ENCODE measurements at regions not wholly inside any gene's neighbourhood (a gene's known extent, or its start where the extent isn't known, plus 50 kb on each side); places are given as distances from the start of the nearest gene placed in this dataset.

DNA sequence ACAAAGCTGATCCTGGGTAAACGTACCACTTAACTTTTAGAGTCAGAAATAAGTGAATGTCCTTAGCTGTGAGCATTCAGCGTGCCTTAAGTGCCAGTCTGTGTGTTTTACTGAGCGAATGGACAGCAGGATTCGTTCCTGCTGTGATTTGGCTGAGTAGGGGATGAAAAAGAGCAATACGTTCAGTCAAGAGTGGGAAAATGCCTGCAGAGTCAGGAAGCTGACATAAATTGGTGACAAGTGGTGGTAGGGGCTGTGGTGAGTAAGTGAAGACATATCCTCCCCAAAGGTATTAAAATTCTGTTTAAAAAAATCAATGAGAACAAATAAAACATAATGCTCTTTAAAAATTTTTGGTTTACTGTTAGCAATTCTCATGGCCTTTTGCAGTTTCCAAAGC is 56.6 kb upstream of the TNIP3 start:
- H3K4me3 ChIP-seq, result no peak overlapping the region
- WGBS, 2 donors, result 72 to 75% methylated on average over 5 of the region's 5 CpGs
- H3K27me3 ChIP-seq, result no peaks in the 10 kb centered on the region
- no peaks in the 10 kb centered on the region for H3K36me3 ChIP-seq
- no peaks in the 10 kb centered on the region for H3K4me1 ChIP-seq
- H3K9me3 ChIP-seq, result no peaks in the 10 kb centered on the region
- TF ChIP-seq POLR2A (IDR thresholded peaks at IDR 0.05), result no peak
- TF ChIP-seq, protein P1, sequence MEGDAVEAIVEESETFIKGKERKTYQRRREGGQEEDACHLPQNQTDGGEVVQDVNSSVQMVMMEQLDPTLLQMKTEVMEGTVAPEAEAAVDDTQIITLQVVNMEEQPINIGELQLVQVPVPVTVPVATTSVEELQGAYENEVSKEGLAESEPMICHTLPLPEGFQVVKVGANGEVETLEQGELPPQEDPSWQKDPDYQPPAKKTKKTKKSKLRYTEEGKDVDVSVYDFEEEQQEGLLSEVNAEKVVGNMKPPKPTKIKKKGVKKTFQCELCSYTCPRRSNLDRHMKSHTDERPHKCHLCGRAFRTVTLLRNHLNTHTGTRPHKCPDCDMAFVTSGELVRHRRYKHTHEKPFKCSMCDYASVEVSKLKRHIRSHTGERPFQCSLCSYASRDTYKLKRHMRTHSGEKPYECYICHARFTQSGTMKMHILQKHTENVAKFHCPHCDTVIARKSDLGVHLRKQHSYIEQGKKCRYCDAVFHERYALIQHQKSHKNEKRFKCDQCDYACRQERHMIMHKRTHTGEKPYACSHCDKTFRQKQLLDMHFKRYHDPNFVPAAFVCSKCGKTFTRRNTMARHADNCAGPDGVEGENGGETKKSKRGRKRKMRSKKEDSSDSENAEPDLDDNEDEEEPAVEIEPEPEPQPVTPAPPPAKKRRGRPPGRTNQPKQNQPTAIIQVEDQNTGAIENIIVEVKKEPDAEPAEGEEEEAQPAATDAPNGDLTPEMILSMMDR (IDR thresholded peaks at IDR 0.05), result no peak
- H3K27ac ChIP-seq, result no peak overlapping the region
- intact Hi-C loops (cut with DNase I), result no loop called here
- DNase-seq, result no peak

DNA sequence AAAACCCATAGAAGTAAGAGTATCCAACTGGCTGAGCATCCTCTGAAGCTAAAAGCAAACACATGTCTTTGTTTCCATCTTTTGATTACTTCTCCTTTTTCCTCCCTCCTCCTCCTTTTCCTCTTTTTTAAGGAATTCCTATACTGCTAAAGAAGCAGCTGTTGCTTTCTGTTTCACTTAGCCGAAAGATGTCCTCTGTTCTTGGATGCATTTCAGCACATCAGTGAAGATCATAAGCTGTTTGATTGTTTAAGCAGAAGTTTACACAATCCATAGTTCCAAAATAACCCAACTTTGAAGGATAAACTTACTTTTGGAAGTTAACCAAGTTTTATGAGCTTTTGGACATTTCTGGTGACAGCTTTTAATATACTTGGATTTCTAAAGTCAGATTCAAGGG is 55.1 kb upstream of the TNIP3 start:
- Histone ChIP-seq H3K9me3 (no peaks in the 10 kb centered on the region), H3K27ac (no peak overlapping the region), H3K4me1 (no peaks in the 10 kb centered on the region), H3K36me3 (no peaks in the 10 kb centered on the region), H3K4me3 (no peak overlapping the region), H3K27me3 (no peaks in the 10 kb centered on the region)
- DNase-seq, result no peak
- WGBS, 2 donors, result 15 to 17% methylated on average over 1 of the region's 1 CpG
- TF ChIP-seq, protein P1 (IDR thresholded peaks at IDR 0.05), result no peak
- no peak for TF ChIP-seq POLR2A (IDR thresholded peaks at IDR 0.05)
- intact Hi-C loops (cut with DNase I), result no loop called here

DNA sequence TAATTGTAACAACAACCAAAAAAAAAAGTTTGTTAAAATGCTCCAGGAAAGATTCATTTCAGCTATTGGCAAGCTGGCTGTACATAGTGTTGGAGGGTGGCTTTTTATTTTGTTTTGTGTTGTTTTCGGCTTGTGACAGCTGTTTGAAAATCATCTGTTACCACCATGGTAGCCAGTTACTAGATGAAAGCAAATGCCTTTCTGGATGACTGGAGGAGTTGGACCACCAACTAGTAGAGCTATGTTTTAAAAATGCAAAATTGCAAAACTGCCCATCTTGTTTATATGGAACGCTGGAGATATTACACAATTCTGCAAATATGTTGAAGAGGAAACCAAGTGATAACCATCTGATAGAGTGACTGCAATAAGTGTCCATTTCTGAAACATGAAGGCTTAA is 53.2 kb upstream of the TNIP3 start:
- H3K27me3 ChIP-seq, result no peaks in the 10 kb centered on the region
- WGBS, 2 donors, result 64 to 79% methylated on average over 2 of the region's 2 CpGs
- H3K4me3 ChIP-seq, result no peak overlapping the region
- H3K27ac ChIP-seq, result no peak overlapping the region
- intact Hi-C loops (cut with DNase I), result no loop called here
- H3K36me3 ChIP-seq, result no peaks in the 10 kb centered on the region
- no peaks in the 10 kb centered on the region for H3K9me3 ChIP-seq
- no peak for DNase-seq
- H3K4me1 ChIP-seq, result no peaks in the 10 kb centered on the region
- TF ChIP-seq POLR2A (IDR thresholded peaks at IDR 0.05), result no peak
- TF ChIP-seq, protein P1 (IDR thresholded peaks at IDR 0.05), result no peak

DNA sequence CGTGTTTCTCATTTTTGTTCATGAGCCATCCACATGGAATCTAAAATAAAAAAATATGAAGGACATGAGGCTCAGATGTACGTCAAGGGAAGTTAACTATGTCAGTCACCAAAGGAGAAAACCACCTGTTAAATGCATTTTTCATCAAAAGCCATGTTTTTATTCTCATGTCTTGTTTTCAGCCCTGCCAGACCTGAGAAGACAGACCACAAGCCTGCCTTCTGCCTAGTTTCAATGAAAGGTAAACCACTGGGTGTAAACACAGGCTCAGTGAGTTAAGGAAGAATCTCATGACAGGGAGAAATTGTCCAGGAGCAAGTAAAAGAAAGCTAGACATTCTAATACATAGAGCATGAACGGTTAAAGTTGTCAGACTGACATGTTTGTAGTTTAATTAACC is 52.3 kb upstream of the TNIP3 start:
- no peaks in the 10 kb centered on the region for H3K36me3 ChIP-seq
- 69 to 74% methylated on average over 3 of the region's 3 CpGs for WGBS, 2 donors
- H3K27me3 ChIP-seq, result no peaks in the 10 kb centered on the region
- H3K9me3 ChIP-seq, result no peaks in the 10 kb centered on the region
- no peak for TF ChIP-seq POLR2A (IDR thresholded peaks at IDR 0.05)
- TF ChIP-seq, protein P1 (IDR thresholded peaks at IDR 0.05), result no peak
- H3K27ac ChIP-seq, result no peak overlapping the region
- H3K4me3 ChIP-seq, result no peak overlapping the region
- intact Hi-C loops (cut with DNase I), result no loop called here
- no peak for DNase-seq
- H3K4me1 ChIP-seq, result no peaks in the 10 kb centered on the region

DNA sequence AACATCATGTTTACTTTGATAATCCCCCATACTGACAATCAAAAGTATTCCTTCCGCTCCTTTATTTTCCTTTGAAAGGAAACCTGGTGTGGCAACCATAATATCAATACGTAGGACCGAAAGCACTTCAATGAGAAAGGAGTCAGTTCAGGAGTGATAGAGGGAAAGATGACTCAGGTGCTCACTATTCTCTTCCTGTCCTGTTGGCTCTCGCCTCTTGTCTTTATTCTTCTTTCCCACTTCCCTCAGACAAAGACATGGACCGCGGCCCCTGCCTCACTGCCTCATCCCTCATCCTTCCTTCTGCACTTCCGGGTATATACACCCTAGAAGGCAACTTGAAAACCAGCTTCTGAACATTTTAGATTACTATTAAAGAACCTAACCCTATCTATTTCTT is 49.8 kb upstream of the TNIP3 start:
- Histone ChIP-seq H3K9me3 (no peaks in the 10 kb centered on the region), H3K4me3 (no peak overlapping the region), H3K36me3 (no peaks in the 10 kb centered on the region), H3K27ac (no peak overlapping the region), H3K27me3 (no peaks in the 10 kb centered on the region), H3K4me1 (no peaks in the 10 kb centered on the region)
- no peak for DNase-seq
- intact Hi-C loops (cut with DNase I), result no loop called here
- 53 to 78% methylated on average over 7 of the region's 7 CpGs for WGBS, 2 donors
- TF ChIP-seq POLR2A (IDR thresholded peaks at IDR 0.05), result no peak
- TF ChIP-seq, protein P1 (IDR thresholded peaks at IDR 0.05), result no peak

Data from esophagus squamous epithelium (tissue), 5 donors.